HCT116 (cell line): ENCODE measurements at regions not wholly inside any gene's neighbourhood (a gene's known extent, or its start where the extent isn't known, plus 50 kb on each side); places are given as distances from the start of the nearest gene placed in this dataset.

Experiments
- ATAC-seq: fragments of 200-7000 bp; cut with Tn5 transposase; 2 replicates; pipeline ENCODE4 v1.9.1; 2020; ENCODE audit warnings: mild to moderate bottlenecking, moderate library complexity
- BruUV-seq: library from RNA; stranded (reverse); fragments of 400-500 nt; replicated peaks from 2 replicates; lab custom pipeline; 2021; lab: Mats Ljungman, UMichigan
- CTCF ChIA-PET: fragments of 300-600 bp; sonication (Branson Sonifier 250); formaldehyde crosslinking; loops from one replicate; lab custom pipeline; 2021; ENCODE audit warnings: antibody characterized with exemption; lab: Charles Lee
- POLR2A ChIA-PET: fragments of 300-600, 350-600 bp; sonication (Branson Sonifier 250); formaldehyde crosslinking; loops from one replicate; lab custom pipeline; 2021; ENCODE audit warnings: antibody characterized with exemption; lab: Charles Lee
- RAD21 ChIA-PET, 2 experiments: fragments of 300-600 bp; sonication (Branson Sonifier 250); formaldehyde crosslinking; loops; one replicate each; lab custom pipeline; 2023; ENCODE audit warnings: low total read pairs in 2 of 2; ENCODE audit not compliant: uncharacterized antibody in 2 of 2, unreplicated experiment in 2 of 2, low non-redundant PET in 1 of 2; lab: Charles Lee
- DNase-seq: peaks from one replicate; pipeline ENCODE4 v3.0.0-alpha.2; 2010; ENCODE audit warnings: low read depth, low spot score
- H2AFZ ChIP-seq: fragments of 200-600 bp; shearing (Covaris generic), sonication (generic); 2 replicates; pipeline ENCODE4 v1.6.1; 2017; ENCODE audit warnings: low read depth, mixed run types, mixed read lengths, antibody characterized with exemption, low read length; ENCODE audit not compliant: poor library complexity, severe bottlenecking
- H3K27ac ChIP-seq: 2 replicates; pipeline ENCODE4 v1.5.1; 2012; ENCODE audit warnings: low read depth, low read length
- H3K27me3 ChIP-seq: fragments of 200-600 bp; sonication (generic); 2 replicates; pipeline ENCODE4 v1.6.1; 2016; ENCODE audit warnings: mixed run types, low read length, mixed read lengths; ENCODE audit not compliant: insufficient read depth
- H3K36me3 ChIP-seq, 2 experiments: fragments of 200-500 bp in 1 of 2; fragments of 200-600 bp in 1 of 2; sonication (Bioruptor generic) in 1 of 2; sonication (generic) in 1 of 2; 2 replicates each; pipeline versions ENCODE4 v1.5.1 to v1.6.1; 2014 to 2016; ENCODE audit warnings: low read length in 2 of 2, inconsistent platforms in 1 of 2, mixed read lengths in 1 of 2, mixed run types in 1 of 2; ENCODE audit not compliant: insufficient read depth in 2 of 2, control insufficient read depth in 1 of 2
- H3K4me1 ChIP-seq, 2 experiments: fragments of 200-600 bp in 1 of 2; sonication (generic) in 1 of 2; 2 replicates each; pipeline versions ENCODE4 v1.5.1 to v1.6.1; 2012 to 2017; ENCODE audit warnings: low read length in 2 of 2, inconsistent platforms in 1 of 2, mild to moderate bottlenecking in 1 of 2, mixed read lengths in 1 of 2, mixed run types in 1 of 2, moderate library complexity in 1 of 2; ENCODE audit not compliant: insufficient read depth in 2 of 2, control insufficient read depth in 1 of 2
- H3K4me2 ChIP-seq: fragments of 200-600 bp; sonication (generic); 2 replicates; pipeline ENCODE4 v1.6.1; 2017; ENCODE audit warnings: mixed run types, low read length, mixed read lengths
- H3K4me3 ChIP-seq, 2 experiments: fragments of 200-600 bp in 1 of 2; sonication (generic) in 1 of 2; replicated peaks in 1 of 2; 2 replicates each; pipeline ENCODE4 v1.5.1; 2011 to 2016; ENCODE audit warnings: low read length in 2 of 2, control low read depth in 1 of 2, low read depth in 1 of 2, mild to moderate bottlenecking in 1 of 2, mixed read lengths in 1 of 2, mixed run types in 1 of 2
- H3K79me2 ChIP-seq: fragments of 200-600 bp; sonication (generic); 2 replicates; pipeline ENCODE4 v1.6.1; 2017; ENCODE audit warnings: mild to moderate bottlenecking, mixed run types, low read length, moderate library complexity, mixed read lengths; ENCODE audit not compliant: insufficient read depth
- H3K9ac ChIP-seq: fragments of 200-600 bp; sonication (generic); 2 replicates; pipeline ENCODE4 v1.6.1; 2016; ENCODE audit warnings: low read length, mixed read lengths
- H3K9me2 ChIP-seq: fragments of 200-600 bp; sonication (generic), shearing (Covaris generic); 2 replicates; pipeline ENCODE4 v1.6.1; 2017; ENCODE audit warnings: mixed run types, mild to moderate bottlenecking, moderate library complexity; ENCODE audit not compliant: insufficient read depth
- H3K9me3 ChIP-seq, 2 experiments: fragments of 200-500 bp in 1 of 2; fragments of 200-600 bp in 1 of 2; sonication (Bioruptor generic) in 1 of 2; sonication (generic) in 1 of 2; 2 replicates each; pipeline ENCODE4 v1.6.1; 2014 to 2017; ENCODE audit warnings: low read length in 2 of 2, mixed read lengths in 2 of 2, inconsistent platforms in 1 of 2, low read depth in 1 of 2, mild to moderate bottlenecking in 1 of 2, mixed run types in 1 of 2, moderate library complexity in 1 of 2; ENCODE audit not compliant: control insufficient read depth in 1 of 2, insufficient read depth in 1 of 2
- H4K20me1 ChIP-seq: fragments of 200-600 bp; sonication (generic), shearing (Covaris generic); 2 replicates; pipeline ENCODE4 v1.6.1; 2017; ENCODE audit warnings: mixed run types, mild to moderate bottlenecking, moderate library complexity; ENCODE audit not compliant: insufficient read depth
- ATF3 ChIP-seq: IDR thresholded peaks from 2 replicates; pipeline ENCODE4 v1.6.1; 2012
- CTCF ChIP-seq, 3 experiments: fragments of 200-600 bp in 1 of 3; sonication (generic) in 1 of 3; IDR thresholded peaks in 2 of 3; conservative IDR thresholded peaks in 1 of 3; 2 replicates each; pipeline ENCODE4 v1.5.1; 2012 to 2017; ENCODE audit warnings: low read depth in 2 of 3, low read length in 2 of 3, antibody characterized with exemption in 1 of 3, borderline replicate concordance in 1 of 3, control low read depth in 1 of 3, mild to moderate bottlenecking in 1 of 3, mixed read lengths in 1 of 3, mixed run types in 1 of 3, moderate library complexity in 1 of 3; ENCODE audit not compliant: insufficient read depth in 1 of 3
- EGR1 ChIP-seq: IDR thresholded peaks from 2 replicates; pipeline ENCODE4 v1.6.1; 2012; ENCODE audit warnings: low read depth
- ELF1 ChIP-seq: IDR thresholded peaks from 2 replicates; pipeline ENCODE4 v1.6.1; 2012; ENCODE audit warnings: low read depth, borderline replicate concordance
- EZH2phosphoT487 ChIP-seq: fragments of 200-600 bp; IDR thresholded peaks from 2 replicates; pipeline ENCODE4 v1.6.1; 2018; ENCODE audit warnings: antibody characterized with exemption, borderline replicate concordance
- FOSL1 ChIP-seq: IDR thresholded peaks from 2 replicates; pipeline ENCODE4 v1.6.1; 2012; ENCODE audit warnings: low read depth
- JUND ChIP-seq: IDR thresholded peaks from 2 replicates; pipeline ENCODE4 v1.6.1; 2012
- MAX ChIP-seq: IDR thresholded peaks from 2 replicates; pipeline ENCODE4 v1.6.1; 2012
- POLR2A ChIP-seq: IDR thresholded peaks from 2 replicates; pipeline ENCODE4 v1.7.0; 2011; ENCODE audit warnings: borderline replicate concordance; ENCODE audit not compliant: insufficient read depth, insufficient read length; ENCODE audit errors: extremely low read depth
- POLR2AphosphoS5 ChIP-seq: IDR thresholded peaks from 2 replicates; pipeline ENCODE4 v1.6.1; 2011; ENCODE audit warnings: mild to moderate bottlenecking, low read depth, low read length, moderate library complexity
- RAD21 ChIP-seq: IDR thresholded peaks from 2 replicates; pipeline ENCODE4 v1.6.1; 2012; ENCODE audit warnings: low read depth, mild to moderate bottlenecking
- REST ChIP-seq: IDR thresholded peaks from 2 replicates; pipeline ENCODE4 v1.6.1; 2012; ENCODE audit warnings: low read depth
- SIN3A ChIP-seq: IDR thresholded peaks from 2 replicates; pipeline ENCODE4 v1.6.1; 2012; ENCODE audit warnings: low read depth
- YY1 ChIP-seq: IDR thresholded peaks from 2 replicates; pipeline ENCODE4 v1.6.1; 2011; ENCODE audit warnings: low read length, low read depth, moderate library complexity, mild to moderate bottlenecking; ENCODE audit not compliant: insufficient replicate concordance; ENCODE audit errors: extremely low read depth
- ZFX ChIP-seq: fragments of 450-650 bp; IDR thresholded peaks from 2 replicates; pipeline ENCODE4 v1.6.1; 2017
- intact Hi-C: fragments of 100-400 bp; cut with micrococcal nuclease; formaldehyde crosslinking; loops from 2 replicates; pipeline ENCODE4 v1.10.0; 2022

GRCh38 chr6:93123585-93123984 is 295.8 kb downstream of the EPHA7 start:
- CTCF ChIA-PET = no interaction called here
- Histone ChIP-seq H3K4me3 (no peak overlapping the region), H3K4me2 (no peak overlapping the region), H3K4me1 (no peaks in the 10 kb centered on the region), H3K27ac (no peak overlapping the region), H3K27me3 (no peaks in the 10 kb centered on the region), H3K36me3 (no peaks in the 10 kb centered on the region; a peak in 1 of 4 replicates), H4K20me1 (no peaks in the 10 kb centered on the region), H3K9ac (no peak overlapping the region), H3K79me2 (no peaks in the 10 kb centered on the region), H2AFZ (no peak overlapping the region), H3K9me3 (peaks cover 7 to 26% of the 10 kb centered on the region in 2 experiments; a peak in 2 of 4 replicates), H3K9me2 (no peaks in the 10 kb centered on the region)
- BruUV-seq = no TSS peak
- ATAC-seq (no peak), DNase-seq (no peak)
- no peak for TF ChIP-seq POLR2A
- TF ChIP-seq REST = no peak
- TF ChIP-seq RAD21 = no peak
- no peak for TF ChIP-seq FOSL1
- intact Hi-C loops = no loop called here
- RAD21 ChIA-PET = no interaction called here
- POLR2A ChIA-PET = no interaction called here

GRCh38 chr6:93120154-93120742 is 299.1 kb downstream of the EPHA7 start:
- Histone ChIP-seq H3K27me3 (no peaks in the 10 kb centered on the region), H3K79me2 (no peaks in the 10 kb centered on the region), H3K4me1 (no peaks in the 10 kb centered on the region), H3K36me3 (no peaks in the 10 kb centered on the region; a peak in 1 of 4 replicates), H2AFZ (no peak overlapping the region), H3K9me3 (peaks cover 0 to 23% of the 10 kb centered on the region in 2 experiments; a peak in 2 of 4 replicates), H4K20me1 (no peaks in the 10 kb centered on the region), H3K9ac (no peak overlapping the region), H3K27ac (no peak overlapping the region), H3K4me3 (no peak overlapping the region), H3K4me2 (no peak overlapping the region), H3K9me2 (no peaks in the 10 kb centered on the region)
- no peak for ATAC-seq
- CTCF ChIA-PET = no interaction called here
- BruUV-seq = no TSS peak
- POLR2A ChIA-PET = no interaction called here
- RAD21 ChIA-PET = no interaction called here
- intact Hi-C loops = no loop called here
- no peak for DNase-seq
- TF ChIP-seq RAD21 = no peak
- TF ChIP-seq MAX = no peak
- TF ChIP-seq CTCF (IDR thresholded peaks at IDR 0.05 in 2 of 3, conservative IDR thresholded peaks at IDR 0.05 in 1 of 3; ENCODE audit: borderline replicate concordance in 1 of 3, insufficient read depth in 1 of 3, low read depth in 2 of 3, low read length in 2 of 3) = no peak
- TF ChIP-seq YY1 = no peak
- TF ChIP-seq ATF3 = no peak
- no peak for TF ChIP-seq EZH2phosphoT487
- TF ChIP-seq ZFX = no peak
- no peak for TF ChIP-seq POLR2AphosphoS5
- TF ChIP-seq ELF1 = no peak
- no peak for TF ChIP-seq JUND
- TF ChIP-seq EGR1 = no peak
- TF ChIP-seq SIN3A = no peak
- no peak for TF ChIP-seq FOSL1
